ENCODE measurements at regions not wholly inside any gene's neighbourhood (a gene's known extent, or its start where the extent isn't known, plus 50 kb on each side); places are given as distances from the start of the nearest gene placed in this dataset.

DNA sequence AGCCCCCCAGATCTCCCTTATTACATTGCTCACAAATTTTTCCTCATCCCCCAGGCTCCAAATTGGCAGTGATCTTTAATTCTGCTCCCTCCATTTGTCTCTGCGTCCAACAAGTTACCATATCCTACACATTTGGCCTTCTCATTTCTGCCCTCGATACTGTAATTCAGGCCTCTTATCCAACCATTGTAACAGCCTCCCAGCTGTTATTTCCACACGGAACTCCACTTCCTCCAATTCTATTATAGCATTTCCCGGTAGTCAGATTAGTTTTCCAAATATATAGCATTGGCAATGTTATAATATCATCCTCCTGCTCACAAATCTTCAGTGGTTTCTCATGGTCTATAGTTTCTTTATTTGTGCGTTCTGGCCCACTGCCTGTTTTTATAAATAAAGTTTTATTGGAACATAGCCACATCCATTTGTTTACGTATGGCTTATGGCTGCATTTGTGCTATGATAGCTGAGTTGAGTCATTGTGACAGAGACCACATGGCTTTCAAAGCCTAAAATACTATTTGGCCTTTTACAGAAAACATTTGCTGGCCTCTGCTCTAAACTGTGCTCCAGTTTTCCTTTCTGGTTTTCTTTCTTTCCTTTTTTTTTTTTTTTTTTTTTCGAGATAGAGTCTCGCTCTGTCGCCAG, 126.5 kb upstream of the ZNF438 start:
- WGBS, 4 donors, result 51 to 66% (median 58%) methylated on average over 9 of the region's 9 CpGs

DNA sequence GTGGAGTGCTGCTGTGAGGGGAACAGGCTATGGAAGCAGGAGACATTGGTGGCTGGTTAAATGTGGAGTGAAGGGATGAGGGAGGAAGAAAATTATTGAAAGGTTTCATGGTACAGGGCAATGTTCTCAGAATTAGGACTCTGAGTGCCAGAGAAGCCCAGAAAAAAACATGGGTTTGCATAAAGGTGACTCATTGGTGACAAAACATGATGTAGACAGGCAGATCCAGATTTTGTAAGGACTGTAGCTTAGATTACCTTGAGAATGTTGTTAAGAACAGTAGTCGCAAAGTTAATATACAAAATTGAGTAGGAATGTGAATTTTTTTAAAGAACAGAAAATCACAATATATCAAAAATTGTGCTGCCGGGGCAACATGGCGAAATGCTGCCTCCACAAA, 134.9 kb upstream of the ZNF438 start:
- H3K4me3 ChIP-seq, result no peak overlapping the region
- WGBS, 4 donors, result 92 to 99% (median 97%) methylated on average over 3 of the region's 3 CpGs
- H3K27me3 ChIP-seq, result no peaks in the 10 kb centered on the region
- ATAC-seq (no peak), DNase-seq (no peak)
- no peaks in the 10 kb centered on the region for H3K36me3 ChIP-seq
- intact Hi-C loops (cut with DNase I), result no loop called here
- no peak for TF ChIP-seq POLR2A (IDR thresholded peaks at IDR 0.05)
- TF ChIP-seq, protein P1, sequence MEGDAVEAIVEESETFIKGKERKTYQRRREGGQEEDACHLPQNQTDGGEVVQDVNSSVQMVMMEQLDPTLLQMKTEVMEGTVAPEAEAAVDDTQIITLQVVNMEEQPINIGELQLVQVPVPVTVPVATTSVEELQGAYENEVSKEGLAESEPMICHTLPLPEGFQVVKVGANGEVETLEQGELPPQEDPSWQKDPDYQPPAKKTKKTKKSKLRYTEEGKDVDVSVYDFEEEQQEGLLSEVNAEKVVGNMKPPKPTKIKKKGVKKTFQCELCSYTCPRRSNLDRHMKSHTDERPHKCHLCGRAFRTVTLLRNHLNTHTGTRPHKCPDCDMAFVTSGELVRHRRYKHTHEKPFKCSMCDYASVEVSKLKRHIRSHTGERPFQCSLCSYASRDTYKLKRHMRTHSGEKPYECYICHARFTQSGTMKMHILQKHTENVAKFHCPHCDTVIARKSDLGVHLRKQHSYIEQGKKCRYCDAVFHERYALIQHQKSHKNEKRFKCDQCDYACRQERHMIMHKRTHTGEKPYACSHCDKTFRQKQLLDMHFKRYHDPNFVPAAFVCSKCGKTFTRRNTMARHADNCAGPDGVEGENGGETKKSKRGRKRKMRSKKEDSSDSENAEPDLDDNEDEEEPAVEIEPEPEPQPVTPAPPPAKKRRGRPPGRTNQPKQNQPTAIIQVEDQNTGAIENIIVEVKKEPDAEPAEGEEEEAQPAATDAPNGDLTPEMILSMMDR (IDR thresholded peaks at IDR 0.05), result no peak
- H3K4me1 ChIP-seq, result no peaks in the 10 kb centered on the region
- no peak overlapping the region for H3K27ac ChIP-seq
- H3K9me3 ChIP-seq, result peaks cover 0 to 21% (median 0%) of the 10 kb centered on the region in 12 donors

More for the DNA sequence above, 126.5 kb upstream of the ZNF438 start:
- H3K27me3 ChIP-seq, result no peaks in the 10 kb centered on the region
- ATAC-seq (peak in 3 of 4 donors; percentile 44 to 77 (median 73)), DNase-seq (no peak)
- intact Hi-C loops (cut with DNase I), result loop anchor here in 4 of 10 donors (5.0 to 10.0 kb wide), 5 partner anchors 126 to 464 kb away; partner anchors contain the start of genes ZEB1 (in 1 of the 4) and ZNF438 (in 1 of the 4)
- no peaks in the 10 kb centered on the region for H3K36me3 ChIP-seq
- H3K4me1 ChIP-seq, result peaks cover 2 to 29% (median 22%) of the 10 kb centered on the region in 12 donors
- H3K9me3 ChIP-seq, result peaks cover 0 to 18% (median 3%) of the 10 kb centered on the region in 12 donors
- TF ChIP-seq, protein P1 (IDR thresholded peaks at IDR 0.05), result no peak
- no peak for TF ChIP-seq POLR2A (IDR thresholded peaks at IDR 0.05)
- H3K4me3 ChIP-seq, result peak overlapping the region in 1 of 12 donors; percentile 12
- H3K27ac ChIP-seq, result peak overlapping the region; percentile 12 to 83 (median 76)

DNA sequence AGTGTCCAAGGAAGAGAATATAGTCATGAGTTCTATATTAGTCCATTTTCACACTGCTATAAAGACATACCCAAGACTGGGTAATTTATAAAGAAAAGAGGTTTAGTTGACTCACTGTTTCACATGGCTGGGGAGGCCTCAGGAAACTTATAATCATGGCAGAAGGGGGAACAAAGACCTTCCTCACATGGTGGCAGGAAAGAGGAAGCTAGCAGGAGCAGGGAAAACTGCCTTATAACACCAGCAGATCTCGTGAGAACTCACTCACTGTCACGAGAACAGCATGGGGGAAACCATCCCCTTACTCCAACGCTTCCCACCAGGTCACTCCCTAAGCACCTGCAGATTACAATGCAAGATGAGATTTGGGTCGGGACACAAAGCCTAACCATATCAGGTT, 139.0 kb upstream of the ZNF438 start:
- no peak for ATAC-seq
- 87 to 92% (median 91%) methylated on average over 4 of the region's 4 CpGs for WGBS, 4 donors
- peaks cover 0 to 33% (median 8%) of the 10 kb centered on the region in 12 donors for H3K9me3 ChIP-seq
- no peak overlapping the region for H3K27ac ChIP-seq
- H3K4me3 ChIP-seq, result no peak overlapping the region
- no peaks in the 10 kb centered on the region for H3K27me3 ChIP-seq
- intact Hi-C loops (cut with DNase I), result no loop called here
- peaks cover 0 to 2% (median 0%) of the 10 kb centered on the region in 12 donors for H3K4me1 ChIP-seq
- no peaks in the 10 kb centered on the region for H3K36me3 ChIP-seq
- no peak for TF ChIP-seq POLR2A (IDR thresholded peaks at IDR 0.05)
- TF ChIP-seq, protein P1 (IDR thresholded peaks at IDR 0.05), result no peak
- DNase-seq, result no peak

DNA sequence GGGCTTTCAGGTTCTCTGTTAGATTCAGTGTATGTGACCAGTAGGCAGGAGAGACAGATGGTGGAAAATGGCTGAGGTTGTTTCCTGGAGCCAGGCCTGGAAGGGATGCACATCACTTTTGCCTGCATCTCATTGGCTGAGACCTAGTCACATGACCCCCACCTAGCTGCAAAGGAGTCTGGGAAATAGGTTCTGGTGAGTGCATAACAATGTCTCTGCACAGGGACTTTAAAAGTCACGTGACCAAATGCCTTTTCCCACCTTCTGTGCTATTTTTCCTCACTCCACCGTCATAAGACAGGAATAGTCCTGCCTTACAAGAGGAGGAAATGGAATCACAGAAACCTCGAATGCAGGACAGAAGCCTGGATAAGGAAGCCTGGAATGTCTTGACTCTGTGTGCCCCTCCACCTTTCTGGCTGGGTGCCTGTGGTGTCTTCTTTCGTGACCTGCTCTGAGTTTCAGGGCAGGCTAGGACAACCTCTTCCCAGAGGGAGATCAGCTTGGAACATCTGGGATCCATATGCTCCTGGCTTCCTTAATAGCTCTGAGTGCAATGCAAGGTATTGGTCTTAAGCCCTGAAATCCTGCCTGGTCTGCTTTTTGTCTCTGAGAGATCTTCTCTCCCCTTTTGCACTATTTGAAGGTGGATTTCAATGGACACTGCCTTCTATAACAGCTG, 139.9 kb upstream of the ZNF438 start:
- H3K4me1 ChIP-seq, result peaks cover 0 to 2% (median 0%) of the 10 kb centered on the region in 12 donors
- no peak for TF ChIP-seq POLR2A (IDR thresholded peaks at IDR 0.05)
- TF ChIP-seq, protein P1 (IDR thresholded peaks at IDR 0.05), result no peak
- no peaks in the 10 kb centered on the region for H3K36me3 ChIP-seq
- no peak for ATAC-seq
- H3K27me3 ChIP-seq, result no peaks in the 10 kb centered on the region
- WGBS, 4 donors, result 60 to 70% (median 67%) methylated on average over 4 of the region's 4 CpGs
- H3K4me3 ChIP-seq, result no peak overlapping the region
- intact Hi-C loops (cut with DNase I), result no loop called here
- no peak overlapping the region for H3K27ac ChIP-seq
- peaks cover 0 to 33% (median 11%) of the 10 kb centered on the region in 12 donors for H3K9me3 ChIP-seq
- peak in 1 of 5 donors; percentile 35 for DNase-seq

Measured in heart left ventricle (tissue), 16 donors.